HG03457 (cell line): ENCODE measurements at regions not wholly inside any gene's neighbourhood (a gene's known extent, or its start where the extent isn't known, plus 50 kb on each side); places are given as distances from the start of the nearest gene placed in this dataset.
"Not testable (repeated sequence)": the region's sequence is repeated elsewhere in the genome, so short reads cannot be mapped to it uniquely, and the experiment has no call there.

Source experiments
- ATAC-seq: cut with Tn5 transposase; IDR thresholded peaks from one replicate; pipeline ENCODE4 v1.9.1; 2021; ENCODE audit warnings: moderate number of reproducible peaks; ENCODE audit not compliant: unreplicated experiment

- ATAC-seq, result no peak
These were observed 258.1 kb downstream of the PCNX1 start for GRCh38 chr14:71165121-71166031.

- ATAC-seq, result no peak
These were observed 259.1 kb downstream of the PCNX1 start for GRCh38 chr14:71166180-71166837.

GRCh38 chr14:71167325-71167950 lies 260.2 kb downstream of the PCNX1 start:
- not testable (repeated sequence) for ATAC-seq

GRCh38 chr14:71168161-71168560 lies 260.9 kb downstream of the PCNX1 start:
- not testable (repeated sequence) for ATAC-seq

- no peak for ATAC-seq
These were observed 261.5 kb downstream of the PCNX1 start for GRCh38 chr14:71168564-71169427.

- no peak for ATAC-seq
These were observed 262.6 kb downstream of the PCNX1 start for GRCh38 chr14:71169861-71170260.

GRCh38 chr14:71175491-71175890 lies 268.2 kb downstream of the PCNX1 start:
- ATAC-seq, result no peak

- ATAC-seq, result no peak
These were observed 271.8 kb downstream of the PCNX1 start for GRCh38 chr14:71179066-71179465.

- ATAC-seq, result no peak
These were observed 273.1 kb downstream of the PCNX1 start for GRCh38 chr14:71180397-71180796.

GRCh38 chr14:71181215-71182003 lies 274.1 kb downstream of the PCNX1 start:
- ATAC-seq, result no peak

GRCh38 chr14:71183876-71184689 lies 276.8 kb downstream of the PCNX1 start:
- ATAC-seq, result no peak

GRCh38 chr14:71185637-71186036 lies 278.4 kb downstream of the PCNX1 start:
- no peak for ATAC-seq

- ATAC-seq, result no peak
These were observed 280.5 kb downstream of the PCNX1 start for GRCh38 chr14:71187633-71188356.

GRCh38 chr14:71190770-71191374 lies 283.6 kb downstream of the PCNX1 start:
- ATAC-seq, result no peak

- ATAC-seq, result no peak
These were observed 286.4 kb downstream of the PCNX1 start for GRCh38 chr14:71193663-71194062.

GRCh38 chr14:71194251-71194650 lies 287.0 kb downstream of the PCNX1 start:
- ATAC-seq, result no peak

- no peak for ATAC-seq
These were observed 289.7 kb downstream of the PCNX1 start for GRCh38 chr14:71196921-71197320.

- no peak for ATAC-seq
These were observed 291.4 kb downstream of the PCNX1 start for GRCh38 chr14:71198687-71199086.
